GM12873 (cell line): ENCODE measurements at regions not wholly inside any gene's neighbourhood (a gene's known extent, or its start where the extent isn't known, plus 50 kb on each side); places are given as distances from the start of the nearest gene placed in this dataset.

Experiments used
- TF ChIP-seq, protein P1 (sequence below): IDR thresholded peaks from 2 replicates; pipeline ENCODE4 v1.5.1; 2012; ENCODE audit warnings: low read depth, mild to moderate bottlenecking, moderate library complexity, low read length, control low read depth; ENCODE audit not compliant: insufficient read depth; ENCODE audit errors: missing control alignments

- TF ChIP-seq, protein P1, sequence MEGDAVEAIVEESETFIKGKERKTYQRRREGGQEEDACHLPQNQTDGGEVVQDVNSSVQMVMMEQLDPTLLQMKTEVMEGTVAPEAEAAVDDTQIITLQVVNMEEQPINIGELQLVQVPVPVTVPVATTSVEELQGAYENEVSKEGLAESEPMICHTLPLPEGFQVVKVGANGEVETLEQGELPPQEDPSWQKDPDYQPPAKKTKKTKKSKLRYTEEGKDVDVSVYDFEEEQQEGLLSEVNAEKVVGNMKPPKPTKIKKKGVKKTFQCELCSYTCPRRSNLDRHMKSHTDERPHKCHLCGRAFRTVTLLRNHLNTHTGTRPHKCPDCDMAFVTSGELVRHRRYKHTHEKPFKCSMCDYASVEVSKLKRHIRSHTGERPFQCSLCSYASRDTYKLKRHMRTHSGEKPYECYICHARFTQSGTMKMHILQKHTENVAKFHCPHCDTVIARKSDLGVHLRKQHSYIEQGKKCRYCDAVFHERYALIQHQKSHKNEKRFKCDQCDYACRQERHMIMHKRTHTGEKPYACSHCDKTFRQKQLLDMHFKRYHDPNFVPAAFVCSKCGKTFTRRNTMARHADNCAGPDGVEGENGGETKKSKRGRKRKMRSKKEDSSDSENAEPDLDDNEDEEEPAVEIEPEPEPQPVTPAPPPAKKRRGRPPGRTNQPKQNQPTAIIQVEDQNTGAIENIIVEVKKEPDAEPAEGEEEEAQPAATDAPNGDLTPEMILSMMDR: no peak
Measured at GRCh38 chr7:45983720-45984255, 62.7 kb upstream of the IGFBP3 start.

DNA sequence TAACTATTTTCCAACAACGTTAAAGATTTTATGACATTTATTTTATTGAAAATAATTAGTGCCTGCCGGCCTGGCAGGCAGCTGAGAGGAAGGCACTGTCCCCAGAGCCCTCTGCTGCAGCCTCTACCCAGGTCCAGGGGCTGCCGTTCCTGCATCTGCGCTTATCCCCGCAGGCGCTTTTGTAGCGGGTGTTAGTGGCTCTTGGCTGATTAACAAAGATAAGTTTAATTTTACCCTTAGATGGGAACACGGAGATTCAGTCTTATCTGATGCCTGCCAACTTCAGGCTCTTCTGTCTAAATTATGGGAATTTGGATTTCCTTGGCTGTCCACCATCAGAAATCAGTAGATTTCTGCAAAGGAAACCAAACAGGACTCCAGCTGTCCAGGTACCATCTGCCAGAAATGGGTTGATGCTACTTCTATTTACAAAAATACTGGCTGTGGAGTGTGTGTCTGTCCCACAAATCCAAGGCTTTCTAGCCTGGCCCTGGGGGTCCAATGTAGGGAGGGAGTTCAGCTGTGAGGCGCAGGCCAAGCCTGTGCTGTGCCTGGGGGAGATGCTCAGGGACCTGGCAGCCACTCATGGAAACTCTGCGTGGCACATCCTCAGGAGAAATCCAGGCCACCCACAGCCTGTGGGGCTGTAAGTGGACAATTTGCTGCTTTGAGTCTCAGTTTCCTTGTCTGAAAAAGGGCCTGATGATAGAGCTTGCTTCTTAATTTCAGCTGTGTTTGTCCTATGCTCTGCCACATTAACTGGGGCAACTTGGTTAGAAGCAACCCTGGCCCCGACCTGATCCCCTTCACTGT, 62.0 kb upstream of the IGFBP3 start:
- TF ChIP-seq, protein P1: no peak

DNA sequence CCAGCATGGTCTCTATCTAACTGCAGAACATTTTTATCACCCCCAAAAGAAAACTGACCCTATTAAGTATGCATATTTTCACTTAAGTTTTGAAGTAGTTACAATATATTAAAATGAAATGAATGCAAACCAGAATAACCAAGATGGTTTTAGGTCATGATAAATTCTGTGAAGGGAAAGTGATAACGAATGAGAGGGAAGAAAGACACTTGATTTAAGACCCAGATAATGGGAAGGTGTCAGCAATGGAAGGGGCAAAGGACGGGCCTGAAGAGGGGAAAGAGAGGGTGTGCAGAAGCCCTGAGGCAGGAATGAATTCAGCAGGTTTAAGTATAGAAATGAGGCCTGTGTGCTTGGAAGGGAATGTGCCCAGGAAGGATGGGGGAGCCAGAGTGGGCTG, 61.1 kb upstream of the IGFBP3 start:
- TF ChIP-seq, protein P1: no peak

- TF ChIP-seq, protein P1: no peak
Measured at GRCh38 chr7:45980973-45981372, 59.9 kb upstream of the IGFBP3 start.

DNA sequence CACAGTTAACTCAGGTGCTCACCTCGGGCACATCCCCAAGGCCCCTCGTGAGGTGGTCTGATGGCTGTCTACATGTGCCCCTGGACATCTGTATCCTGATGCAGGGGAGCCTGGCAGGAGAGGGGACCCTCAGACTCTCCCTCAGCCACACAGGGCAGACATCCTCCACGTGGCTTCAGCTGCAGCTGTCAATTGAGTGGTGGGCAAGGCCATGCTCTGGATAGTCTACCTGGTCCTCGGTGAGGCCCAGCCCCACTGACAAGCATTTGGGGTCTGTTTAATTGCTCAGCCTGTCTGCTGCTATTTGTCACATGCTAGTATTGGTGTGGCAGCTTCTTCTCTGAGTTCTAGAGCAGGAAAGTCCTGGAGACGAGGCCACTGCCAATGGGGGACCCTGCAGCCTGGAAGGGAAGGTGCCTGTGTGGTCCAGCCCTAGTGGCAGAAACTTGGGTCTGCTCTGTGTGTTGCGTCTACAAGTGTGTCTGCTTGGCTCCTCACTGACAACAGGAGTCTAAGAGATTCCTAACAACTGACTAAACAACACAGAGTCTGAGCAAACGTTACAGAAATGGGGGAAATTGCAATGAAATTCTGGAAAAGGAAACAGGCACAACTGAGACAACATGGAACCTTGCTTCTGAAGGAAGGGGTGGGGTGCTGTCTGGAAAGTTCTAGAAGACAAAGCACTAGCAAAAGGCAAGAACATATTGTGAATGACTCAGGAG, 59.3 kb upstream of the IGFBP3 start:
- TF ChIP-seq, protein P1: no peak

DNA sequence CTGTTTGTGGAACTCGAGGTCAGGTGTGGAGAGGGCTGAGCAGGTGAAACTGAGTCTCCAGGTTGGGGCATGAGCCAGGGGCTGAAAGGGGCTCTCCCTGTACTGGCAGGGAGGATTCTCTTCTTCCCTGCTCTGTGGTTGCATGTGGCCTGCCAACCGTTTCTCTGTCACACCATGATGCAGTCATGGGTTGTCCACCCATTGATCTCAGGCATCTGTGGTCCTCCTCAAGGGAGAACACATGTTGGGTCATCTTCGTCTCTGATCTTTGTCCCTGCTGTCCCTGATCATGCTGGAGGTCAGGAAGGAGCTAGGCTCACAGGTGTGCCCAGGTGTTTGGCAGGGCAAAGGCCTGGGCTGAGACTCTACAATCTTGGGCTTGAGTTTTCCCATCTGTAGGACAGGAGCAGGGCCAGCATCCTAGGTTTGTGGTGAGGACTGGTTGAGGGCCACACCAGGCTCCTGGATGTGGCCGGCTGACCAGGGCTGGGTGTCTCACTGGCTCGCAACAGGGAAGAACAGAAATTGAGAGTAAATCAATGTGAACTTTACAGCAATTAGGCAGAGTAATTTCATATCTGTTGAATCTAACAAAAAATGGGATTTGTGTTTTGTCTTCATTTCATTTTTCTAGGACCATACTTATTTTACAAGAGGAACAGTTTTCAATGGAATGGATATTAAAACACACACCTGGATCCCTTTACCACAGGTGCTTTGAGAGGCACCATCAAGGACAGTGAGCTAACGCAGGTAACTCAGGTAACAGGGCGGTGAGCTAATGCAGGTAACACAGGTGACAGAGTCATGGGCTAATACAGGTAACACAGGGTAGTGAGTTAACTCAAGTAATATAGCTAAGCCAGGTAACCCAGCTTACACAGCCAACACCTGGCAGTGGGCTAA, 58.5 kb upstream of the IGFBP3 start:
- TF ChIP-seq, protein P1: no peak
